HepG2 (cell line): ENCODE measurements at regions not wholly inside any gene's neighbourhood (a gene's known extent, or its start where the extent isn't known, plus 50 kb on each side); places are given as distances from the start of the nearest gene placed in this dataset.

Experiments
- ATAC-seq: fragments of 200-7000 bp; cut with Tn5 transposase; 3 replicates; pipeline ENCODE4 v1.9.1; 2020; ENCODE audit warnings: mild to moderate bottlenecking, moderate library complexity
- BruUV-seq: library from RNA; stranded (reverse); fragments of 400-500 nt; replicated peaks from 2 replicates; lab custom pipeline; 2021; lab: Mats Ljungman, UMichigan
- CTCF ChIA-PET: fragments of 300-600 bp; formaldehyde crosslinking; extraction: SDS; loops from one replicate; lab custom pipeline; 2021; ENCODE audit warnings: low total read pairs, inconsistent platforms, low intra/inter-chr PET ratio; lab: Yijun Ruan, JAX
- POLR2A ChIA-PET: fragments of 350-600 bp; sonication (Branson Sonifier 250); formaldehyde crosslinking; loops from one replicate; lab custom pipeline; 2020; ENCODE audit warnings: antibody characterized with exemption, inconsistent platforms; lab: Yijun Ruan, JAX
- DNase-seq: peaks from one replicate; pipeline ENCODE4 v3.0.0-alpha.2; 2015; ENCODE audit warnings: low spot score
- FAIRE-seq: peaks from 3 replicates; lab custom pipeline; 2011; peaks lifted over from hg19 to GRCh38; lab: Jason Lieb, UNC
- H2AFZ ChIP-seq: one replicate; pipeline ENCODE4 v1.6.1; 2011; ENCODE audit warnings: low read length, inconsistent platforms
- H3K27ac ChIP-seq: fragments of 300-600 bp; 3 replicates; pipeline ENCODE4 v1.8.0; 2011; ENCODE audit warnings: mixed run types, mild to moderate bottlenecking, mixed read lengths, low read length, inconsistent platforms; ENCODE audit not compliant: insufficient read depth; ENCODE audit errors: extremely low read length
- H3K27me3 ChIP-seq, 2 experiments: fragments of 200-600 bp in 1 of 2; 2 replicates in 1 of 2; 3 replicates in 1 of 2; pipeline versions ENCODE4 v1.6.0 to v1.8.0; 2011; ENCODE audit warnings: low read length in 2 of 2, mild to moderate bottlenecking in 2 of 2, moderate library complexity in 2 of 2, inconsistent platforms in 1 of 2; ENCODE audit not compliant: insufficient read depth in 2 of 2, control insufficient read depth in 1 of 2
- H3K36me3 ChIP-seq, 2 experiments: fragments of 200-600 bp in 1 of 2; replicated peaks in 1 of 2; 2 replicates in 1 of 2; 3 replicates in 1 of 2; pipeline versions ENCODE4 v1.5.1 to v1.8.0; 2011; ENCODE audit warnings: low read length in 2 of 2, inconsistent platforms in 1 of 2; ENCODE audit not compliant: insufficient read depth in 2 of 2, control insufficient read depth in 1 of 2
- H3K4me1 ChIP-seq: 2 replicates; pipeline ENCODE4 v1.5.1; 2012; ENCODE audit warnings: low read length, inconsistent platforms; ENCODE audit not compliant: insufficient read depth
- H3K4me2 ChIP-seq: 2 replicates; pipeline ENCODE4 v1.6.0; 2011; ENCODE audit warnings: low read depth, low read length, inconsistent platforms
- H3K4me3 ChIP-seq, 3 experiments: fragments of 200-600 bp in 1 of 3; sonication (generic), shearing (Covaris generic) in 1 of 3; replicated peaks in 1 of 3; 2 replicates each; pipeline ENCODE4 v1.5.1; 2011 to 2016; ENCODE audit warnings: low read length in 3 of 3, inconsistent platforms in 2 of 3, low read depth in 2 of 3, mild to moderate bottlenecking in 2 of 3, control low read depth in 1 of 3, mixed read lengths in 1 of 3; ENCODE audit not compliant: insufficient read depth in 1 of 3
- H3K79me2 ChIP-seq: one replicate; pipeline ENCODE4 v1.6.1; 2011; ENCODE audit warnings: low read length, inconsistent platforms; ENCODE audit not compliant: insufficient read depth
- H3K9ac ChIP-seq: 2 replicates; pipeline ENCODE4 v1.6.0; 2011; ENCODE audit warnings: mild to moderate bottlenecking, low read depth, low read length, inconsistent platforms; ENCODE audit not compliant: insufficient read depth
- H3K9me3 ChIP-seq: 2 replicates; pipeline ENCODE4 v1.5.1; 2012; ENCODE audit warnings: mild to moderate bottlenecking, low read length
- H4K20me1 ChIP-seq: 2 replicates; pipeline ENCODE4 v1.6.0; 2011; ENCODE audit warnings: inconsistent platforms, mild to moderate bottlenecking, low read length, moderate library complexity; ENCODE audit not compliant: insufficient read depth
- ELF4 ChIP-seq: sonication (generic); formaldehyde crosslinking; IDR thresholded peaks from 2 replicates; pipeline ENCODE4 v1.5.0; 2020; ENCODE audit warnings: missing genetic modification reagents, mild to moderate bottlenecking, moderate library complexity, borderline replicate concordance
- GLI4 ChIP-seq: sonication (generic); formaldehyde crosslinking; IDR thresholded peaks from 2 replicates; pipeline ENCODE4 v1.5.1; 2020; ENCODE audit warnings: missing genetic modification reagents, mild to moderate bottlenecking, moderate library complexity, borderline replicate concordance
- NAIF1 ChIP-seq: sonication (generic); formaldehyde crosslinking; IDR thresholded peaks from 2 replicates; pipeline ENCODE4 v1.5.0; 2020; ENCODE audit warnings: mild to moderate bottlenecking, missing genetic modification reagents, borderline replicate concordance
- PBX2 ChIP-seq: IDR thresholded peaks from 2 replicates; pipeline ENCODE4 v1.6.1; 2016; ENCODE audit warnings: control low read depth
- PREB ChIP-seq: sonication (generic); formaldehyde crosslinking; IDR thresholded peaks from 2 replicates; pipeline ENCODE4 v1.4.0; 2020; ENCODE audit warnings: missing genetic modification reagents
- TOPORS ChIP-seq: sonication (generic); formaldehyde crosslinking; IDR thresholded peaks from 2 replicates; pipeline ENCODE4 v1.8.0; 2023; ENCODE audit warnings: mild to moderate bottlenecking, missing genetic modification reagents
- ZNF883 ChIP-seq: sonication (generic); formaldehyde crosslinking; IDR thresholded peaks from 2 replicates; pipeline ENCODE4 v1.5.1; 2020; ENCODE audit warnings: mild to moderate bottlenecking, missing genetic modification reagents; ENCODE audit errors: not compliant biosample characterization
- ZSCAN21 ChIP-seq: sonication (generic); formaldehyde crosslinking; IDR thresholded peaks from 2 replicates; pipeline ENCODE4 v1.8.0; 2022; ENCODE audit warnings: mild to moderate bottlenecking, missing genetic modification reagents, moderate library complexity, borderline replicate concordance
- WGBS: methylation state at CpG from one replicate; pipeline ENCODE4 v1.1.6; 2017; ENCODE audit warnings: low lambda C conversion rate; 5-methylcytosine and 5-hydroxymethylcytosine counted together
- in situ Hi-C: cut with HindIII; loops from 2 replicates; pipeline ENCODE4 v1.10.0; 2017; ENCODE audit warnings: low pct_unique_long_range_greater_than_20kb; ENCODE audit not compliant: extremely low pct_ligation_motif_present
- intact Hi-C: fragments of 100-400 bp; cut with micrococcal nuclease; formaldehyde crosslinking; loops from one replicate; pipeline ENCODE4 v1.10.0; 2022; ENCODE audit not compliant: unreplicated experiment
- TF ChIP-seq, protein P1 (sequence below): sonication (generic); formaldehyde crosslinking; IDR thresholded peaks from 2 replicates; pipeline ENCODE4 v1.5.0; 2020; ENCODE audit warnings: missing genetic modification reagents, mild to moderate bottlenecking, borderline replicate concordance
- TF ChIP-seq, protein P2 (sequence below): sonication (generic); formaldehyde crosslinking; IDR thresholded peaks from 2 replicates; pipeline ENCODE4 v1.5.0; 2020; ENCODE audit warnings: mild to moderate bottlenecking, missing genetic modification reagents, borderline replicate concordance

- H3K9me3 ChIP-seq = no peaks in the 10 kb centered on the region
- no TSS peak for BruUV-seq
- ATAC-seq (no peak), FAIRE-seq (no peak), DNase-seq (no peak)
- POLR2A ChIA-PET = no interaction called here
- H4K20me1 ChIP-seq = no peaks in the 10 kb centered on the region
- no peaks in the 10 kb centered on the region for H3K36me3 ChIP-seq
- no peaks in the 10 kb centered on the region for H3K27me3 ChIP-seq
- H3K4me1 ChIP-seq = no peaks in the 10 kb centered on the region
- WGBS = 33% methylated on average over 5 of the region's 5 CpGs
- no peak overlapping the region for H3K27ac ChIP-seq
- no peak overlapping the region for H2AFZ ChIP-seq
- TF ChIP-seq ZSCAN21 (CRISPR knock-in tag) = no peak
- TF ChIP-seq, all 625 proteins: peak for 0
- intact Hi-C loops (no loop called here), in situ Hi-C loops (no loop called here)
- no peak overlapping the region for H3K4me2 ChIP-seq
- CTCF ChIA-PET = no interaction called here
- H3K4me3 ChIP-seq = no peak overlapping the region
- no peak overlapping the region for H3K9ac ChIP-seq
- no peaks in the 10 kb centered on the region for H3K79me2 ChIP-seq
Measured at GRCh38 chr13:105936816-105937215, 598.6 kb downstream of the EFNB2 start.

DNA sequence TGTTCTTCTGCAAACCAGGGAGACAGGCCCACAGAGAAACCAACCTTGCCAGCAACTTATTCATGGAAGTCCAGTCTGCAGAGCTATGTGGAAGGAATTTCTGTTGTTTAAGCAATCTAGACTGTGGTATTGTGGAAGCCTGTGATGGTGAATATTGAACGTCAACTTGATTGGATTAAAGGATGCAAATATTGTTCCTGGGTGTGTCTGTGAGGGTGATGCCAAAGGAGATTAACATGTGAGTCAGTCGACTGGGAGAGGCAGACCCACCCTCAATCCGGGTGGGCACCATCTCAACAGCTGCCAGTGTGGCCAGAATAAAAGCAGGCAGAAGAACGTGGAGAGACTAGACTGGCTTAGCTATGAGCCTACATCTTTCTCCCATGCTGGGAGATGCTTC, 606.0 kb downstream of the EFNB2 start:
- ChIA-PET CTCF (no interaction called here), POLR2A (no interaction called here)

More for the DNA sequence above, 606.0 kb downstream of the EFNB2 start:
- no peak overlapping the region for H2AFZ ChIP-seq
- no peak overlapping the region for H3K27ac ChIP-seq
- no peaks in the 10 kb centered on the region for H3K27me3 ChIP-seq
- no peaks in the 10 kb centered on the region for H3K36me3 ChIP-seq
- intact Hi-C loops = no loop called here
- H4K20me1 ChIP-seq = no peaks in the 10 kb centered on the region
- no peak overlapping the region for H3K9ac ChIP-seq
- no peak overlapping the region for H3K4me3 ChIP-seq
- ATAC-seq (no peak), DNase-seq (no peak), FAIRE-seq (no peak)
- H3K9me3 ChIP-seq = no peaks in the 10 kb centered on the region; the same call in 1 of the 2 replicates
- in situ Hi-C loops = no loop called here
- 3% methylated on average over 4 of the region's 4 CpGs for WGBS
- no TSS peak for BruUV-seq
- no peak overlapping the region for H3K4me2 ChIP-seq
- TF ChIP-seq PREB (CRISPR knock-in tag) (no peak), TOPORS (CRISPR knock-in tag) (no peak), NAIF1 (CRISPR knock-in tag) (no peak), PBX2 (CRISPR knock-in tag) (no peak), ELF4 (CRISPR knock-in tag) (no peak), ZNF883 (no peak), GLI4 (CRISPR knock-in tag) (no peak)
- TF ChIP-seq, protein P1, sequence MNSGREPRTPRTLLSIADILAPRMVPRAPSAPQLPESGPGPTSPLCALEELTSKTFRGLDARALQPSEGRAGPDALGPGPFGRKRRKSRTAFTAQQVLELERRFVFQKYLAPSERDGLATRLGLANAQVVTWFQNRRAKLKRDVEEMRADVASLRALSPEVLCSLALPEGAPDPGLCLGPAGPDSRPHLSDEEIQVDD (CRISPR knock-in tag) = no peak
- TF ChIP-seq, protein P2, sequence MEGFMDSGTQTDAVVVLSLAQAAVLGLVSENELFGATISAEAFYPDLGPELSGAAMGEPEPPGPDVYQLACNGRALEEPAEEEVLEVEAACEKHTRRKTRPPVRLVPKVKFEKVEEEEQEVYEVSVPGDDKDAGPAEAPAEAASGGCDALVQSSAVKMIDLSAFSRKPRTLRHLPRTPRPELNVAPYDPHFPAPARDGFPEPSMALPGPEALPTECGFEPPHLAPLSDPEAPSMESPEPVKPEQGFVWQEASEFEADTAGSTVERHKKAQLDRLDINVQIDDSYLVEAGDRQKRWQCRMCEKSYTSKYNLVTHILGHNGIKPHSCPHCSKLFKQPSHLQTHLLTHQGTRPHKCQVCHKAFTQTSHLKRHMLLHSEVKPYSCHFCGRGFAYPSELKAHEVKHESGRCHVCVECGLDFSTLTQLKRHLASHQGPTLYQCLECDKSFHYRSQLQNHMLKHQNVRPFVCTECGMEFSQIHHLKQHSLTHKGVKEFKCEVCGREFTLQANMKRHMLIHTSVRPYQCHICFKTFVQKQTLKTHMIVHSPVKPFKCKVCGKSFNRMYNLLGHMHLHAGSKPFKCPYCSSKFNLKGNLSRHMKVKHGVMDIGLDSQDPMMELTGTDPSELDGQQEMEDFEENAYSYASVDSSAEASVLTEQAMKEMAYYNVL (CRISPR knock-in tag) = no peak
- no peaks in the 10 kb centered on the region for H3K4me1 ChIP-seq
- no peaks in the 10 kb centered on the region for H3K79me2 ChIP-seq
